Upper lobe of left lung (tissue), 4 donors: ENCODE measurements at regions not wholly inside any gene's neighbourhood (a gene's known extent, or its start where the extent isn't known, plus 50 kb on each side); places are given as distances from the start of the nearest gene placed in this dataset.

ENCODE experiments used
- EP300 ChIP-seq, 4 donors: sonication (generic); formaldehyde crosslinking; IDR thresholded peaks; one replicate each; pipeline ENCODE4 v1.5.1; 2017; ENCODE audit warnings: antibody characterized with exemption in 4 of 4, control low read depth in 2 of 4
- POLR2A ChIP-seq, 4 donors: fragments of 450-650 bp; IDR thresholded peaks; one replicate each; pipeline ENCODE4 v1.5.1; 2016 to 2017; ENCODE audit warnings: antibody characterized with exemption in 4 of 4, mild to moderate bottlenecking in 2 of 4
- POLR2AphosphoS5 ChIP-seq, 2 donors: sonication (generic); formaldehyde crosslinking; IDR thresholded peaks; one replicate each; pipeline ENCODE4 v1.5.1; 2017; ENCODE audit warnings: antibody characterized with exemption in 2 of 2
- TF ChIP-seq, protein P1 (sequence below), 6 experiments: fragments of 450-650 bp in 4 of 6; fragments of 200-600 bp in 2 of 6; sonication (generic) in 2 of 6; IDR thresholded peaks; one replicate each; pipeline ENCODE4 v1.5.1; 2016 to 2019; ENCODE audit warnings: antibody characterized with exemption in 6 of 6

DNA sequence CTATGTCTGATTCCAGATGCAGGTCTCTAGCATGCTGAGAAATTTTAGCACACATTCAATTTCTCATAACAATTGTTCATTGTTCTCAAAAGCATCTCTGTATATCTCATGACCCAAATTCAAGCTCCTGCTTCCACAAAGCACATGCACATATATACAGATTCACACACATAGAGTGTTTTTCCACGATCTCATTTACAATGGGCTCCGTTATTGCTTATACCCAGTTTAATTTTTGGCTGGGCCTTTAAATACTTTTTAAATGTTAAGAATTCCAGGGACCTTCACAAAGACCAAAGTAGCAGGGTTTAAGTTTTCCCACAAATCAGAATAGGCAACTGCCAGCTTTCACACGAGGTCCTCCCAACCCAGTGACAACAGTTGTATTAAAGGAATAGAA lies 333.5 kb upstream of the SEMA6D start:
- TF ChIP-seq POLR2A (IDR thresholded peaks at IDR 0.05) = no peak
- TF ChIP-seq, protein P1, sequence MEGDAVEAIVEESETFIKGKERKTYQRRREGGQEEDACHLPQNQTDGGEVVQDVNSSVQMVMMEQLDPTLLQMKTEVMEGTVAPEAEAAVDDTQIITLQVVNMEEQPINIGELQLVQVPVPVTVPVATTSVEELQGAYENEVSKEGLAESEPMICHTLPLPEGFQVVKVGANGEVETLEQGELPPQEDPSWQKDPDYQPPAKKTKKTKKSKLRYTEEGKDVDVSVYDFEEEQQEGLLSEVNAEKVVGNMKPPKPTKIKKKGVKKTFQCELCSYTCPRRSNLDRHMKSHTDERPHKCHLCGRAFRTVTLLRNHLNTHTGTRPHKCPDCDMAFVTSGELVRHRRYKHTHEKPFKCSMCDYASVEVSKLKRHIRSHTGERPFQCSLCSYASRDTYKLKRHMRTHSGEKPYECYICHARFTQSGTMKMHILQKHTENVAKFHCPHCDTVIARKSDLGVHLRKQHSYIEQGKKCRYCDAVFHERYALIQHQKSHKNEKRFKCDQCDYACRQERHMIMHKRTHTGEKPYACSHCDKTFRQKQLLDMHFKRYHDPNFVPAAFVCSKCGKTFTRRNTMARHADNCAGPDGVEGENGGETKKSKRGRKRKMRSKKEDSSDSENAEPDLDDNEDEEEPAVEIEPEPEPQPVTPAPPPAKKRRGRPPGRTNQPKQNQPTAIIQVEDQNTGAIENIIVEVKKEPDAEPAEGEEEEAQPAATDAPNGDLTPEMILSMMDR (IDR thresholded peaks at IDR 0.05) = no peak
- TF ChIP-seq EP300 (IDR thresholded peaks at IDR 0.05) = no peak
- TF ChIP-seq POLR2AphosphoS5 (IDR thresholded peaks at IDR 0.05) = no peak
